GM12892 (cell line): ENCODE measurements at regions not wholly inside any gene's neighbourhood (a gene's known extent, or its start where the extent isn't known, plus 50 kb on each side); places are given as distances from the start of the nearest gene placed in this dataset.

Experiments
- POLR2A ChIP-seq: IDR thresholded peaks from 2 replicates; pipeline ENCODE4 v1.6.1; 2011; ENCODE audit warnings: low read depth, low read length, control low read depth
- POLR2AphosphoS5 ChIP-seq: IDR thresholded peaks from 2 replicates; pipeline ENCODE4 v1.6.1; 2011; ENCODE audit warnings: low read depth, low read length, control low read depth
- TAF1 ChIP-seq: IDR thresholded peaks from 2 replicates; pipeline ENCODE4 v1.6.1; 2011; ENCODE audit warnings: low read depth, mild to moderate bottlenecking, control low read depth, low read length, borderline replicate concordance

DNA sequence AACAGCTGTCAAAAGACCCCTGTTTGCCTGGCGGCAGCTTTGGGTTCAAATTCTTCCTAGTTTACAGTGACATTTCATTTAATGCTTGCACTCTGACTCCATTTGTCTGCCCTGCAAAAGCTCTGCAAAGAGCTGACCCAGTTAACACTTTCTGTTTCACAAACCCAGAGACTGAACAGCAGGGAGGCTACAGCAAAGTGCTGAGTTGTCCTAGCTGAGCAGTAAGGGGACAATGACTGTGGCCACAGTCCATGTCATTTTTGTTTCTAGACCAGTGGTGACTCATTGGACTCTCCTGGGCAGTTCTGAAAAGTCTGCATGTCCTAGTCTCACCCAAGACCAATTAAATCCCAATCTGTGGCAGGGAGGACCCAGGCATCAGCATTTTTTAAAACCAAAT lies 994.8 kb upstream of the WWC1 start:
- TF ChIP-seq POLR2A (no peak), TAF1 (no peak), POLR2AphosphoS5 (no peak)
